Neural progenitor cell (in vitro differentiated cells): ENCODE measurements at regions not wholly inside any gene's neighbourhood (a gene's known extent, or its start where the extent isn't known, plus 50 kb on each side); places are given as distances from the start of the nearest gene placed in this dataset.

ENCODE experiments used
- CTCF ChIP-seq: fragments of 200-600 bp; sonication (generic); IDR thresholded peaks from 2 replicates; pipeline ENCODE4 v1.5.1; 2017; ENCODE audit warnings: antibody characterized with exemption, mild to moderate bottlenecking
- EZH2 ChIP-seq: fragments of 200-600 bp; sonication (generic); IDR thresholded peaks from 2 replicates; pipeline ENCODE4 v1.6.1; 2017; ENCODE audit warnings: antibody characterized with exemption, mild to moderate bottlenecking, moderate library complexity
- EZH2phosphoT487 ChIP-seq: fragments of 200-600 bp; sonication (generic); IDR thresholded peaks from 2 replicates; pipeline ENCODE4 v1.6.1; 2017; ENCODE audit warnings: antibody characterized with exemption

GRCh38 chr13:22776394-22777186, 404.2 kb upstream of the SGCG start:
- TF ChIP-seq CTCF (no peak), EZH2phosphoT487 (no peak), EZH2 (no peak)
